DND-41 (cell line): ENCODE measurements at regions not wholly inside any gene's neighbourhood (a gene's known extent, or its start where the extent isn't known, plus 50 kb on each side); places are given as distances from the start of the nearest gene placed in this dataset.

Experiments
- ATAC-seq: fragments of 200-7000 bp; cut with Tn5 transposase; 3 replicates; pipeline ENCODE4 v1.9.1; 2021; ENCODE audit warnings: low read depth; ENCODE audit not compliant: insufficient read depth
- DNase-seq: peaks from one replicate; pipeline ENCODE4 v3.0.0-alpha.2; 2020
- H2AFZ ChIP-seq: 2 replicates; pipeline ENCODE4 v1.6.0; 2012; ENCODE audit warnings: low read depth, low read length
- H3K27ac ChIP-seq: 2 replicates; pipeline ENCODE4 v1.5.1; 2012; ENCODE audit warnings: low read length, inconsistent platforms
- H3K27me3 ChIP-seq: fragments of 200-600 bp; sonication (generic); 2 replicates; pipeline ENCODE4 v1.6.0; 2012; ENCODE audit warnings: low read length, mild to moderate bottlenecking, inconsistent platforms; ENCODE audit not compliant: insufficient read depth, poor library complexity
- H3K36me3 ChIP-seq: 2 replicates; pipeline ENCODE4 v1.5.1; 2012; ENCODE audit warnings: low read length, inconsistent platforms; ENCODE audit not compliant: insufficient read depth
- H3K4me1 ChIP-seq: 2 replicates; pipeline ENCODE4 v1.5.1; 2012; ENCODE audit warnings: mild to moderate bottlenecking, low read length; ENCODE audit not compliant: insufficient read depth
- H3K4me2 ChIP-seq: 2 replicates; pipeline ENCODE4 v1.6.0; 2012; ENCODE audit warnings: mild to moderate bottlenecking, moderate library complexity, low read length, inconsistent platforms; ENCODE audit not compliant: insufficient read depth
- H3K4me3 ChIP-seq, 2 experiments: fragments of 200-600 bp in 1 of 2; shearing (Covaris generic) in 1 of 2; 2 replicates each; pipeline ENCODE4 v1.5.1; 2012 to 2016; ENCODE audit warnings: inconsistent platforms in 2 of 2, low read length in 2 of 2, mild to moderate bottlenecking in 2 of 2, low read depth in 1 of 2, moderate library complexity in 1 of 2
- H3K79me2 ChIP-seq: 2 replicates; pipeline ENCODE4 v1.6.0; 2012; ENCODE audit warnings: low read length, inconsistent platforms; ENCODE audit not compliant: insufficient read depth
- H3K9ac ChIP-seq: 2 replicates; pipeline ENCODE4 v1.6.0; 2012; ENCODE audit warnings: low read depth, mild to moderate bottlenecking, inconsistent platforms, low read length, moderate library complexity
- H3K9me3 ChIP-seq: 2 replicates; pipeline ENCODE4 v1.5.1; 2012; ENCODE audit warnings: low read length, moderate library complexity, mild to moderate bottlenecking, inconsistent platforms; ENCODE audit not compliant: insufficient read depth, severe bottlenecking
- H4K20me1 ChIP-seq: 2 replicates; pipeline ENCODE4 v1.6.0; 2012; ENCODE audit warnings: low read length; ENCODE audit not compliant: insufficient read depth
- CTCF ChIP-seq: IDR thresholded peaks from 2 replicates; pipeline ENCODE4 v1.5.1; 2012; ENCODE audit warnings: borderline replicate concordance, low read length, moderate library complexity, mild to moderate bottlenecking; ENCODE audit not compliant: poor library complexity, severe bottlenecking; ENCODE audit errors: extremely low read depth
- EZH2 ChIP-seq: IDR thresholded peaks from 3 replicates; pipeline ENCODE4 v1.6.1; 2012; ENCODE audit warnings: borderline replicate concordance, low read depth, mild to moderate bottlenecking, moderate library complexity, low read length, inconsistent platforms; ENCODE audit not compliant: severe bottlenecking

- H3K27ac ChIP-seq: no peak overlapping the region
- no peak for DNase-seq
These were observed 269.3 kb upstream of the ID2 start for GRCh38 chr2:8412586-8412985.

GRCh38 chr2:8413589-8414135 lies 268.2 kb upstream of the ID2 start:
- no peaks in the 10 kb centered on the region for H3K27me3 ChIP-seq
- H2AFZ ChIP-seq: no peak overlapping the region
- H3K4me3 ChIP-seq: no peak overlapping the region
- no peaks in the 10 kb centered on the region for H3K36me3 ChIP-seq
- no peaks in the 10 kb centered on the region for H3K4me1 ChIP-seq
- no peaks in the 10 kb centered on the region for H4K20me1 ChIP-seq
- DNase-seq (no peak), ATAC-seq (no peak)
- no peak overlapping the region for H3K27ac ChIP-seq
- no peaks in the 10 kb centered on the region for H3K9me3 ChIP-seq
- no peaks in the 10 kb centered on the region for H3K79me2 ChIP-seq
- no peak overlapping the region for H3K4me2 ChIP-seq
- TF ChIP-seq EZH2: no peak
- no peak for TF ChIP-seq CTCF
- no peak overlapping the region for H3K9ac ChIP-seq

More at GRCh38 chr2:8412586-8412985, 269.3 kb upstream of the ID2 start:
- H3K27me3 ChIP-seq: no peaks in the 10 kb centered on the region
- no peak overlapping the region for H2AFZ ChIP-seq
- TF ChIP-seq CTCF (no peak), EZH2 (no peak)
- H3K36me3 ChIP-seq: no peaks in the 10 kb centered on the region
- no peaks in the 10 kb centered on the region for H3K79me2 ChIP-seq
- H4K20me1 ChIP-seq: no peaks in the 10 kb centered on the region
- H3K4me3 ChIP-seq: no peak overlapping the region
- no peak for ATAC-seq
- no peak overlapping the region for H3K4me2 ChIP-seq
- H3K4me1 ChIP-seq: no peaks in the 10 kb centered on the region
- H3K9me3 ChIP-seq: no peaks in the 10 kb centered on the region
- H3K9ac ChIP-seq: no peak overlapping the region

- Histone ChIP-seq H2AFZ (no peak overlapping the region), H3K9me3 (no peaks in the 10 kb centered on the region), H3K27me3 (no peaks in the 10 kb centered on the region), H3K27ac (no peak overlapping the region), H3K9ac (no peak overlapping the region), H4K20me1 (no peaks in the 10 kb centered on the region), H3K4me1 (no peaks in the 10 kb centered on the region), H3K36me3 (no peaks in the 10 kb centered on the region), H3K79me2 (no peaks in the 10 kb centered on the region), H3K4me3 (no peak overlapping the region), H3K4me2 (no peak overlapping the region)
- DNase-seq (no peak), ATAC-seq (no peak)
- TF ChIP-seq EZH2 (no peak), CTCF (no peak)
These were observed 266.6 kb upstream of the ID2 start for GRCh38 chr2:8414946-8415879.
